ENCODE measurements at regions not wholly inside any gene's neighbourhood (a gene's known extent, or its start where the extent isn't known, plus 50 kb on each side); places are given as distances from the start of the nearest gene placed in this dataset.
A peak's percentile ranks its signal among the peaks of the same experiment; 100 is the strongest.
"Not testable (repeated sequence)": the region's sequence is repeated elsewhere in the genome, so short reads cannot be mapped to it uniquely, and the experiment has no call there.

GRCh38 chr1:200262326-200262965 lies 147.4 kb downstream of the ZNF281 start:
- H3K9me3 ChIP-seq: no peaks in the 10 kb centered on the region
- H3K4me3 ChIP-seq: no peak overlapping the region
- intact Hi-C loops (cut with DNase I): no loop called here
- no peaks in the 10 kb centered on the region for H3K27me3 ChIP-seq
- ATAC-seq (no peak), DNase-seq (no peak)
- H3K27ac ChIP-seq: no peak overlapping the region
- H3K4me1 ChIP-seq: no peaks in the 10 kb centered on the region
- 88 to 91% methylated on average over 7 of the region's 7 CpGs for WGBS, 2 donors
- TF ChIP-seq CTCF (IDR thresholded peaks at IDR 0.05): no peak
- no peaks in the 10 kb centered on the region for H3K36me3 ChIP-seq

- Histone ChIP-seq H3K27me3 (peaks cover 0 to 3% (median 0%) of the 10 kb centered on the region in 7 donors), H3K4me1 (no peaks in the 10 kb centered on the region), H3K9me3 (no peaks in the 10 kb centered on the region), H3K36me3 (no peaks in the 10 kb centered on the region), H3K27ac (no peak overlapping the region), H3K4me3 (no peak overlapping the region)
- ATAC-seq (no peak), DNase-seq (no peak)
- intact Hi-C loops (cut with DNase I): no loop called here
- TF ChIP-seq CTCF (IDR thresholded peaks at IDR 0.05): no peak
- 90 to 91% methylated on average over 5 of the region's 5 CpGs for WGBS, 2 donors
These were observed 149.1 kb downstream of the ZNF281 start for GRCh38 chr1:200260597-200261335.

- no peak for DNase-seq
- intact Hi-C loops (cut with DNase I): no loop called here
- Histone ChIP-seq H3K27me3 (peaks cover 0 to 3% (median 0%) of the 10 kb centered on the region in 7 donors), H3K4me3 (no peak overlapping the region), H3K4me1 (no peaks in the 10 kb centered on the region), H3K36me3 (no peaks in the 10 kb centered on the region), H3K27ac (no peak overlapping the region), H3K9me3 (no peaks in the 10 kb centered on the region)
- TF ChIP-seq CTCF (IDR thresholded peaks at IDR 0.05): peak in 7 of 9 donors; percentile 6 to 44 (median 29)
- no peak for ATAC-seq
- WGBS, 2 donors: 86 to 91% methylated on average over 10 of the region's 10 CpGs
These were observed 151.1 kb downstream of the ZNF281 start for GRCh38 chr1:200258447-200259375.

- Histone ChIP-seq H3K27me3 (peaks cover 0 to 3% (median 0%) of the 10 kb centered on the region in 7 donors), H3K9me3 (no peaks in the 10 kb centered on the region), H3K36me3 (no peaks in the 10 kb centered on the region), H3K4me1 (no peaks in the 10 kb centered on the region), H3K4me3 (no peak overlapping the region), H3K27ac (no peak overlapping the region)
- no peak for DNase-seq
- ATAC-seq: no peak
- intact Hi-C loops (cut with DNase I): no loop called here
- 67 to 68% methylated on average over 10 of the region's 10 CpGs for WGBS, 2 donors
- no peak for TF ChIP-seq CTCF (IDR thresholded peaks at IDR 0.05)
These were observed 152.6 kb downstream of the ZNF281 start for GRCh38 chr1:200257235-200257634.

GRCh38 chr1:200254602-200255001 lies 155.2 kb downstream of the ZNF281 start:
- ATAC-seq; H3K4me3 ChIP-seq; H3K36me3 ChIP-seq; DNase-seq; H3K4me1 ChIP-seq; H3K9me3 ChIP-seq; H3K27me3 ChIP-seq; intact Hi-C loops (cut with DNase I); H3K27ac ChIP-seq: not testable (repeated sequence)
- WGBS, 2 donors: 90 to 91% methylated on average over 9 of the region's 9 CpGs
